OCI-LY7 (cell line): ENCODE measurements at regions not wholly inside any gene's neighbourhood (a gene's known extent, or its start where the extent isn't known, plus 50 kb on each side); places are given as distances from the start of the nearest gene placed in this dataset.
A peak's percentile ranks its signal among the peaks of the same experiment; 100 is the strongest.

Experiments used
- BruUV-seq: library from RNA; stranded (reverse); fragments of 400-500 nt; replicated peaks from 2 replicates; lab custom pipeline; 2021; lab: Mats Ljungman, UMichigan
- CTCF ChIA-PET: fragments of 300-600 bp; sonication (Branson Sonifier 250); formaldehyde crosslinking; loops from one replicate; lab custom pipeline; 2022; ENCODE audit warnings: antibody characterized with exemption; ENCODE audit not compliant: unreplicated experiment; lab: Charles Lee
- POLR2A ChIA-PET: fragments of 300-600 bp; sonication (Branson Sonifier 250); formaldehyde crosslinking; loops from one replicate; lab custom pipeline; 2022; ENCODE audit warnings: antibody characterized with exemption; lab: Charles Lee
- DNase-seq: peaks from one replicate; pipeline ENCODE4 v3.0.0-alpha.2; 2015; ENCODE audit warnings: low spot score
- H2AFZ ChIP-seq: fragments of 200-600 bp; sonication (generic), shearing (Covaris generic); 2 replicates; pipeline ENCODE4 v1.6.1; 2014; ENCODE audit warnings: mild to moderate bottlenecking, antibody characterized with exemption, low read length, moderate library complexity
- H3K27ac ChIP-seq: fragments of 200-600 bp; sonication (generic); 2 replicates; pipeline ENCODE4 v1.5.1; 2014; ENCODE audit warnings: mixed run types, low read depth, mild to moderate bottlenecking, moderate library complexity, low read length, inconsistent platforms; ENCODE audit not compliant: poor library complexity, severe bottlenecking
- H3K36me3 ChIP-seq: fragments of 200-600 bp; sonication (generic); 2 replicates; pipeline ENCODE4 v1.6.1; 2014; ENCODE audit warnings: mild to moderate bottlenecking, antibody characterized with exemption, low read length, moderate library complexity, mixed read lengths; ENCODE audit not compliant: insufficient read depth
- H3K4me1 ChIP-seq: fragments of 200-600 bp; sonication (generic); 2 replicates; pipeline ENCODE4 v1.5.1; 2014; ENCODE audit warnings: mild to moderate bottlenecking, low read length; ENCODE audit not compliant: insufficient read depth, poor library complexity, severe bottlenecking
- H3K4me2 ChIP-seq: fragments of 200-600 bp; sonication (generic); 2 replicates; pipeline ENCODE4 v1.6.1; 2014; ENCODE audit warnings: mild to moderate bottlenecking, low read length
- H3K4me3 ChIP-seq: fragments of 200-600 bp; sonication (generic); 2 replicates; pipeline ENCODE4 v1.5.1; 2014; ENCODE audit warnings: mild to moderate bottlenecking, low read depth, low read length; ENCODE audit not compliant: poor library complexity, severe bottlenecking
- H3K79me2 ChIP-seq: fragments of 200-600 bp; sonication (generic); 2 replicates; pipeline ENCODE4 v1.6.1; 2016; ENCODE audit warnings: low read depth, mild to moderate bottlenecking, low read length, moderate library complexity, mixed read lengths; ENCODE audit not compliant: insufficient read depth
- H3K9me2 ChIP-seq: fragments of 200-600 bp; sonication (generic); 2 replicates; pipeline ENCODE4 v1.6.1; 2016; ENCODE audit warnings: mild to moderate bottlenecking, low read length, mixed read lengths; ENCODE audit not compliant: insufficient read depth
- H3K9me3 ChIP-seq: fragments of 200-600 bp; sonication (generic); 2 replicates; pipeline ENCODE4 v1.6.1; 2014; ENCODE audit warnings: mild to moderate bottlenecking, mixed run types, low read length, mixed read lengths
- H4K20me1 ChIP-seq: fragments of 200-600 bp; sonication (generic); 2 replicates; pipeline ENCODE4 v1.6.1; 2014; ENCODE audit warnings: mild to moderate bottlenecking, antibody characterized with exemption, low read length, moderate library complexity, mixed read lengths; ENCODE audit not compliant: insufficient read depth
- CTCF ChIP-seq: fragments of 200-600 bp; sonication (generic); conservative IDR thresholded peaks from 2 replicates; pipeline ENCODE4 v1.5.1; 2014; ENCODE audit warnings: mild to moderate bottlenecking, antibody characterized with exemption, low read length, moderate library complexity, mixed read lengths
- EZH2phosphoT487 ChIP-seq: fragments of 200-600 bp; sonication (generic); IDR thresholded peaks from 2 replicates; pipeline ENCODE4 v1.6.1; 2018; ENCODE audit warnings: low read depth, borderline replicate concordance, mild to moderate bottlenecking, mixed run types, antibody characterized with exemption, low read length, moderate library complexity, mixed read lengths
- intact Hi-C: fragments of 100-400 bp; cut with micrococcal nuclease; formaldehyde crosslinking; loops from one replicate; pipeline ENCODE4 v1.10.0; 2022; ENCODE audit not compliant: unreplicated experiment

GRCh38 chr20:48284315-48284714 is 499.0 kb upstream of the SULF2 start:
- H3K9me2 ChIP-seq: no peaks in the 10 kb centered on the region
- no peak overlapping the region for H3K4me2 ChIP-seq
- H3K4me1 ChIP-seq: peaks cover 4% of the 10 kb centered on the region
- no peaks in the 10 kb centered on the region for H3K9me3 ChIP-seq
- no peak for DNase-seq
- CTCF ChIA-PET: no interaction called here
- no peak overlapping the region for H2AFZ ChIP-seq
- H3K36me3 ChIP-seq: no peaks in the 10 kb centered on the region
- TF ChIP-seq EZH2phosphoT487: no peak
- TF ChIP-seq CTCF: no peak
- H3K4me3 ChIP-seq: no peak overlapping the region
- POLR2A ChIA-PET: no interaction called here
- intact Hi-C loops: no loop called here
- no peaks in the 10 kb centered on the region for H4K20me1 ChIP-seq
- H3K27ac ChIP-seq: no peak overlapping the region
- H3K79me2 ChIP-seq: no peaks in the 10 kb centered on the region
- BruUV-seq: no TSS peak

- Histone ChIP-seq H3K27ac (no peak overlapping the region), H3K4me3 (no peak overlapping the region), H3K4me2 (no peak overlapping the region), H3K4me1 (peaks cover 11% of the 10 kb centered on the region), H3K79me2 (no peaks in the 10 kb centered on the region), H2AFZ (no peak overlapping the region), H3K9me3 (no peaks in the 10 kb centered on the region), H3K36me3 (no peaks in the 10 kb centered on the region), H4K20me1 (no peaks in the 10 kb centered on the region), H3K9me2 (no peaks in the 10 kb centered on the region)
- POLR2A ChIA-PET: interaction anchor here (0.6 kb wide), 1 partner anchor 62 kb away, joined by 3 read pairs; no protein-coding TSS in a partner anchor
- no peak for DNase-seq
- BruUV-seq: no TSS peak
- intact Hi-C loops: no loop called here
- TF ChIP-seq CTCF: no peak
- CTCF ChIA-PET: no interaction called here
Observed at GRCh38 chr20:48283470-48284110, 498.3 kb upstream of the SULF2 start.

- TF ChIP-seq EZH2phosphoT487 (no peak), CTCF (no peak)
- Histone ChIP-seq H3K27ac (no peak overlapping the region), H3K9me3 (no peaks in the 10 kb centered on the region), H4K20me1 (no peaks in the 10 kb centered on the region), H3K9me2 (no peaks in the 10 kb centered on the region), H3K4me1 (peaks cover 16% of the 10 kb centered on the region), H3K36me3 (no peaks in the 10 kb centered on the region), H3K79me2 (no peaks in the 10 kb centered on the region), H3K4me2 (no peak overlapping the region), H2AFZ (no peak overlapping the region; the same call in 1 of the 2 replicates), H3K4me3 (no peak overlapping the region)
- DNase-seq: peak; percentile 36
- ChIA-PET CTCF (no interaction called here), POLR2A (interaction anchor here (0.6 kb wide), 2 partner anchors 61 to 530 kb away, joined by 3 read pairs; no protein-coding TSS in a partner anchor)
- intact Hi-C loops: no loop called here
- no TSS peak for BruUV-seq
Observed at GRCh38 chr20:48282591-48283228, 497.4 kb upstream of the SULF2 start.
